Rectal smooth muscle tissue (tissue), 1 donor: ENCODE measurements at regions not wholly inside any gene's neighbourhood (a gene's known extent, or its start where the extent isn't known, plus 50 kb on each side); places are given as distances from the start of the nearest gene placed in this dataset.

Experiments
- H3K27ac ChIP-seq: one replicate; pipeline ENCODE4 v1.7.0; 2013; ENCODE audit warnings: low read depth, low read length, inconsistent platforms
- H3K27me3 ChIP-seq: one replicate; pipeline ENCODE4 v1.7.0; 2013; ENCODE audit warnings: low read length; ENCODE audit not compliant: control insufficient read depth, insufficient read depth
- H3K36me3 ChIP-seq: one replicate; pipeline ENCODE4 v1.7.0; 2013; ENCODE audit warnings: low read length; ENCODE audit not compliant: control insufficient read depth, insufficient read depth
- H3K4me1 ChIP-seq: one replicate; pipeline ENCODE4 v1.7.0; 2013; ENCODE audit warnings: low read length; ENCODE audit not compliant: control insufficient read depth, insufficient read depth
- H3K4me3 ChIP-seq: one replicate; pipeline ENCODE4 v1.7.0; 2013; ENCODE audit warnings: low read length
- H3K9ac ChIP-seq: one replicate; pipeline ENCODE4 v1.7.0; 2013; ENCODE audit warnings: low read length

- Histone ChIP-seq H3K4me3 (no peak overlapping the region), H3K27ac (no peak overlapping the region), H3K27me3 (no peaks in the 10 kb centered on the region), H3K36me3 (no peaks in the 10 kb centered on the region), H3K4me1 (peaks cover 11% of the 10 kb centered on the region), H3K9ac (no peak overlapping the region)
Measured at GRCh38 chr6:132017942-132018341, 66.8 kb upstream of the CCN2 start.

GRCh38 chr6:132016396-132016795 is 65.2 kb upstream of the CCN2 start:
- Histone ChIP-seq H3K4me3 (no peak overlapping the region), H3K9ac (no peak overlapping the region), H3K36me3 (no peaks in the 10 kb centered on the region), H3K27ac (no peak overlapping the region), H3K27me3 (no peaks in the 10 kb centered on the region), H3K4me1 (peaks cover 10% of the 10 kb centered on the region)

GRCh38 chr6:132011582-132011981 is 60.4 kb upstream of the CCN2 start:
- no peak overlapping the region for H3K4me3 ChIP-seq
- peak overlapping the region; percentile 21 for H3K27ac ChIP-seq
- no peak overlapping the region for H3K9ac ChIP-seq
- no peaks in the 10 kb centered on the region for H3K36me3 ChIP-seq
- peaks cover 10% of the 10 kb centered on the region for H3K4me1 ChIP-seq
- no peaks in the 10 kb centered on the region for H3K27me3 ChIP-seq

GRCh38 chr6:132009175-132009574 is 58.0 kb upstream of the CCN2 start:
- H3K36me3 ChIP-seq = no peaks in the 10 kb centered on the region
- peaks cover 10% of the 10 kb centered on the region for H3K4me1 ChIP-seq
- no peaks in the 10 kb centered on the region for H3K27me3 ChIP-seq
- no peak overlapping the region for H3K4me3 ChIP-seq
- H3K27ac ChIP-seq = no peak overlapping the region
- no peak overlapping the region for H3K9ac ChIP-seq

- Histone ChIP-seq H3K36me3 (no peaks in the 10 kb centered on the region), H3K4me3 (no peak overlapping the region), H3K9ac (no peak overlapping the region), H3K27ac (no peak overlapping the region), H3K4me1 (peaks cover 10% of the 10 kb centered on the region), H3K27me3 (no peaks in the 10 kb centered on the region)
Measured at GRCh38 chr6:132007474-132008190, 56.5 kb upstream of the CCN2 start.

- H3K27ac ChIP-seq = no peak overlapping the region
Measured at GRCh38 chr6:132005178-132005577, 54.0 kb upstream of the CCN2 start.

GRCh38 chr6:132004668-132005067 is 53.5 kb upstream of the CCN2 start:
- peaks cover 4% of the 10 kb centered on the region for H3K4me1 ChIP-seq
- H3K36me3 ChIP-seq = no peaks in the 10 kb centered on the region
- H3K9ac ChIP-seq = no peak overlapping the region
- H3K4me3 ChIP-seq = no peak overlapping the region
- no peaks in the 10 kb centered on the region for H3K27me3 ChIP-seq
- no peak overlapping the region for H3K27ac ChIP-seq

More at GRCh38 chr6:132005178-132005577, 54.0 kb upstream of the CCN2 start:
- H3K4me3 ChIP-seq = no peak overlapping the region
- H3K36me3 ChIP-seq = no peaks in the 10 kb centered on the region
- H3K27me3 ChIP-seq = no peaks in the 10 kb centered on the region
- no peak overlapping the region for H3K9ac ChIP-seq
- peaks cover under 1% of the 10 kb centered on the region for H3K4me1 ChIP-seq

- Histone ChIP-seq H3K27me3 (no peaks in the 10 kb centered on the region), H3K4me3 (no peak overlapping the region), H3K9ac (no peak overlapping the region), H3K27ac (no peak overlapping the region), H3K4me1 (peaks cover 4% of the 10 kb centered on the region), H3K36me3 (no peaks in the 10 kb centered on the region)
Measured at GRCh38 chr6:132003516-132004178, 52.5 kb upstream of the CCN2 start.
